Stimulated activated CD4-positive, alpha-beta T cell treated with anti-CD3 and anti-CD28 coated beads, Interleukin-1b, Interleukin-23, amount 100 ng/mL, for 4 hours (primary cell): ENCODE measurements at regions not wholly inside any gene's neighbourhood (a gene's known extent, or its start where the extent isn't known, plus 50 kb on each side); places are given as distances from the start of the nearest gene placed in this dataset.

Experiments
- DNase-seq, 2 donors: peaks; one replicate each; pipeline ENCODE4 v3.0.0-alpha.2; 2020; ENCODE audit warnings: low read depth in 2 of 2

- DNase-seq: no peak
Observed at GRCh38 chr6:165086814-165087213, 222.6 kb downstream of the C6orf118 start.

GRCh38 chr6:165082636-165083035 is 226.8 kb downstream of the C6orf118 start:
- DNase-seq: no peak

DNA sequence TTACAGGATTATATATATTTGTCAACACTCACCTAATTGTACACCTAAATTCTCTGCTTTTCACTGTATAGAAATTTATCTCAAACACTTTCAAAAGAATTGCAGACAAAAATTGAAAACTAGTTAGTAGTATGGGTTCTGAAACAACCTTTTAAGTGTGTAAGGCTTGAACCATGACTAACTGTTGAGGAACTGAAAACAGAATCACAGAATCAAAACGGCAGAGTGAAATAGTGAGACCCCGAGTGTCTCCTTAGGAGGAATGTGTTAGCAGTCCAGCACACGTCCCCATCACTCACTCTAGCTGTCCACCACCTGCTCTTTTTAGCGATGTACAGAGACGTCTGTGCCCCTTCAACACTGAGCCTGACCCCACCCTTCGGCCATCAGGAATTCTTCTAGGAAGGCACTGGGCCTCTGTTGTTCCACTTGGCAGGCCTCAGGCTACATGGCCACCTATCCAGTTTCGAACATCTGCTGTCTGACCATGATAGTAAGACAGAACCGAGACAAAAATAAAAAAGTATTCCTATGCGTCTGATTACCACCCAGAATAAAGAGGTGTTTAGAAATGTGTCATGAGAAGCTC is 227.4 kb downstream of the C6orf118 start:
- no peak for DNase-seq

DNA sequence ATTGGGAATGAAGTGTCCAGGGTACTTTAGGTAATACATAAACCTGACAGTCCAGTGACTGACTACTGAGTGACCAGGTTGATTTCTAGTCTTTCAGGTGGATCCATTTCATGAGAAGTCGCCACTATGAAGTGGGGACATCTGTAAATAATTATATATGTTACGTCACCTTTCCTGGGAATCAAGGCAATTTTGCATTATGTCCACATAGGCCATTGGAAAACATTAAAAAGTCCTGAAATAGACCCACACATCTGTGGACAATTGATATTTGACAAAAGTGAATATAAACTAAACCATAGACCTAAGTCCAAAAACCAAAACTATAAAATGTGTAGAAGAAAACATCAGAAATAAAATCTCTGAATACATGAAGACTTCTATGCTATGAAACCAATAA is 231.5 kb downstream of the C6orf118 start:
- DNase-seq: no peak

DNA sequence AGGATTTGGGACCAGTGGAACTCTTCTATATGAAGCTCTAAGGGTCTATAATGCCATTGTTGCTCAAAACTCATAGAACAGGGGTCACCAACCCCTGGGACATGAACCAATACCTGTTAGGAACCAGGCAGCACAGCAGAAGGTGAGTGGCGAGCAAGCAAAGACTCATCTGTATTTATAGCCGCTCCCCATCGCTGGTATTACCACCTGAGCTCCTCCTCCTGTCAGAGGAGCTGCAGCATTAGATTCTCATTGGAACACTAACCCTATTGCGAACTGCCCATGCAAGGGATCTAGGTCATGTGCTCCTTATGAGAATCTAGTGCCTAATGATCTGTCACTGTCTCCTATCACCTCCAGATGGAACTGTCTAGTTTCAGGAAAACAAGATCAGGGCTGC is 237.5 kb downstream of the C6orf118 start:
- no peak for DNase-seq

DNA sequence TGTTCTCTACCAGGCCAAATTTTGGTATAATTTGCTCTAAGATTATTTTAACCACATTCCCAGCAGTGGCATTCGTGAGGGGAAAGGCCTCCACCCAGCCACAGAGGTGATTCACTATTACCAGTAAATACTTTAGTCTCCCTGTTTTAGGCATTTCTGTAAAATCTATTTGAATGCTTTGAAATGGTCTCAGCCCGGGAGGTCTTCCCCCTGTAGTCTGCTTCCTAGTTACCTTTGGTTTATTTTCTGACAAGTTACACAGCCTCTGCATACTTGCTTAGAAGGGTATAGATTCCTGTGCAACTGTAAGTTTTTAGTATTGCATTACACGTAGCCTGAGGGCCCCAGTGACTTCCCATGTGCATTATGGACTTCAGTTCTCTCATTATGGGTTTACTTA is 248.7 kb downstream of the C6orf118 start:
- no peak for DNase-seq

DNA sequence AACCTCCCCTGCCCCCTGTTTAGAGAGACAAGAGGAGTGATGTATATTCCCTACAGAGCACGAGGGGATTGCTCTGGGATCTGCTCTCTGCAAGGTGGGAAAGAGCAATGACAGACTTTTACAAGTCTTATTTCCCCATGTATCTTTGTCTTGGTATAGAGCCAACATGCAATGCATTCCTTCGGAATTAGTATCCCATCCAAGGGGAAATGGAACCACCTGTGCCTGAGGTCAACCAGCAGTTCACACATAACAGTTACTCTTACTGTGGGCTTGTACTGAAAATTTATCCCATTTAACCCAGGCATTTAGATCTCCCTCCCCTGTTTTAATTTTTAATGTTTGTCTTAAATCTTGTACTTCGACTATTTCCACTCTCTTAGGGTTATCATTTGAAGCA is 250.4 kb downstream of the C6orf118 start:
- no peak for DNase-seq

- DNase-seq: no peak
Observed at GRCh38 chr6:165056292-165056691, 253.1 kb downstream of the C6orf118 start.

DNA sequence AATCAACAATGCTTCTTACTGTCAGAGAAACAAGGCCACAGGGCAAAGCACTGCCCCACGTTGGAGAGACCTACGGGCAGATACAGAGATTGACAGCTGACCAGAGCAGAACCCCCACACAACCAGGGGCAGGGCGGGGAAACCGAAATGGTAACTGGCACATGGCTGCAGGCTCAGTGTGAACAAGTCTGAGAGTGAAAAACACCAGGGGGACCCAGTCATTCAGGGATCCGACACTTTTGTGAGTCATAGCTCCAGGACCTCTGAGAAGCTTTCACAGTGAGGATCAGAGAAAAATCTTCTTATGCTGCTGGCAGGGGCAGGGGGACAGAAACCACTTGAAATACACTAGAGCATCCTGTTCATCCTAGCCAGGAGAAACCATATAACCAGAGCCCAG is 254.2 kb downstream of the C6orf118 start:
- DNase-seq: no peak

- no peak for DNase-seq
Observed at GRCh38 chr6:165052561-165053480, 256.6 kb downstream of the C6orf118 start.

DNA sequence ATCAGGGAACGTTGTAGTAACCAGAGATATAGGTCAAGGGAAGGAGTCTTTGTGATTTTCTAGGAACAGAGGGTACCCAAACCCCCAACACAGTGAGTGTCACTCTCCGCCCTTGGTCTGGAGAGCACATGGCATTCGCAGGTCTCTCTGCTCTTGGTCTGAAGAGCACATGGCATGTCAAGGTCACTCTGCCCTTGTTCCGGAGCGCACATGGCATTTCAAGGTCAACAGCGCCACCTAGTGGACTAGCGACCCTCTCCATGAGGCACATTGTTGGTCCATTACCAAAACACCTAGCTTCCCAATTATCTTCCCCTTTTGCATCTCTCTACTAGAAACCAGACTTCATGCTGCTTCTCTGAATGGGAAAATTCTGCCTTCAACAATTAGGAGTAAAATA is 260.0 kb downstream of the C6orf118 start:
- DNase-seq: no peak

DNA sequence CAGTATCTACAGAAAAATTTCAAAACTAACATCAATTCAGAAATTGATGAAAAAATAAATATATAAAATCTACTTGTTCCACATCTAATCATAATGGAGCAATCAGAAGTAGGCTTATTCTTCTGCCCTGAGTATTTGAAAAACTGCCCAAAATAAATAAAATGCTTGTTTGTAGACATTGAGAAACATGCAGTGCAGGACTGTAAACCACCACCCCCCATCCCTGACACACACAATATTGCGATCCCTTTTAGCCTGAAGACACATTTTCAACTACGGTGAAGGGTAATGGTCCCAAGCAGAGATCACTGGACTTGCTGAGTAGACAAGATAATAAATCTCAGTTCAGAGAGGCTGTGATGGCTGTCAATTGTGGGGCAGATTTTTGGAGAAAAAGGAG is 261.5 kb downstream of the C6orf118 start:
- no peak for DNase-seq

DNA sequence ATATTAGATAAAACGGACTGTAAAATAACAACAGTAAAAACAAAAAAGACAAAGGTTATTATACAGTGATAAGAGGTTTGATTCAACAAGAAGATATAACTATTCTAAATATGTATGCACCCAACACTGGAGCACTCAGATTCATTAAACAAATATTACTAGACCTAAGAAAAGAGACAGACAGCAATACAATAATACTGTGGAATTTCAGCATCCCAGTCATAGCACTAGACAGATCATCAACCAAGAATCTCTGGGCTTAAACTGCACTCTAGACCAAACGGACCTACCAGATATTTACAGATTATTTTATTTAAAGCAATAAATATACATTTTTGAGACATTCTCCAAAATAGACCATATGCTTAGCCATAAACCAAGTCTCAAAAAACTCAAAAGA is 263.8 kb downstream of the C6orf118 start:
- no peak for DNase-seq

- DNase-seq: no peak
Observed at GRCh38 chr6:165042912-165043311, 266.5 kb downstream of the C6orf118 start.

DNA sequence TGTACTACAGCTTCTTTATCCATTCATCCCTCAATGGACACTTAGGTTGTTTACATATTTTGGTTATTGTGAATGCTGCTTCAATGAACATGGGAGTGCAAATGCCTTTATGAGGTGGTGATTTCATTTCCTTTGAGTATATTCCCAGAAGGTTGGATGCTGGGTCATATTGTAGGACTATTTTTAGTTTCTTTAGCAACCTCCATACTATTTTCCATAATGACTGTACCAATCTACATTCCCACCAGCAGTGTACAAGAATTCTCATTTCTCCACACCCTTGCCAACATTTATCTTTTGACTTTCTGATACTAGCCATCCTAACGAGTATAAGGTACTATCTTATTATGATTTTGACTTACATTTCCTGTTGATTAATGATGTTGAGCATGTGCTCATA is 269.0 kb downstream of the C6orf118 start:
- DNase-seq: no peak

DNA sequence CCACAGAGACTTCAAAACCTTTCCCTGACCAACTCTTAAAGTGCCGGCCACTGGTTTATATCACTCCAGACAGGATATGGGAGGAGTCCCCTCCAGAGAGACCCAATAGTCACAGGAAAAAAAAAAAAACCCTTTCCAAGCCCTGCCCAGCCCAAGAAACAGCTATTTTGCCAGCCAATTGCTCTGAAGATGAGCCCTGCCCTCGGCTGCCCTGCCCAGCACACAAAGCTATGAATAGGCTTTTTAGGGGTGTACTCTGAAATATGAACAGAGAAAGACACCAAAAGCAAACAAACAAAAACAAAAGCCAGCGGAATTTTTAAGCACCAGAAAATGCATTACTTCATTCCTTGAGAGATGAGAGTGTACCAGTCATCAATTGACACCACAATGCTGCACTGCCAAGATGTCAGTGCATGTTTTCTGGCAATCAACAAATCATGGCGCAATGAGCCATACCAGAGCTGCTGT is 275.1 kb downstream of the C6orf118 start:
- no peak for DNase-seq

DNA sequence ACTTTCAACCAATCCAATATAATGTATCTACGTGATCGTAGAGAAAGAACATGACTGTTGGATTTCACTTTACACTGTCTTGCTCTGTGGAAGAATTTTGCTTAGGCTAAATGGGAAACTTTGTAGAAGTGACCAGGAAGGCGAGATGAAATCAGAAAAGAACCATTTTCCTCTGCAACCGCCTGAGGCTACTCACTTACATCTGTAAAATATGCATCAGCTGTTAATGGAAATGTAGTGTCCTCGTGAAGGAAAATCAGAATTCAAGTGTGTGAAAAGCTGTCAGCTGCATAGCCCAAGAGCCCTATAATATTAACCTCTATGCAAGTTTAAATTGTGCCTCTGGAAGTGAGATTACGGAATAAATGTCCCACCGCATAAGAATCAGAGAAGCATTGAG is 277.9 kb downstream of the C6orf118 start:
- no peak for DNase-seq

- DNase-seq: no peak
Observed at GRCh38 chr6:165025040-165025439, 284.4 kb downstream of the C6orf118 start.

DNA sequence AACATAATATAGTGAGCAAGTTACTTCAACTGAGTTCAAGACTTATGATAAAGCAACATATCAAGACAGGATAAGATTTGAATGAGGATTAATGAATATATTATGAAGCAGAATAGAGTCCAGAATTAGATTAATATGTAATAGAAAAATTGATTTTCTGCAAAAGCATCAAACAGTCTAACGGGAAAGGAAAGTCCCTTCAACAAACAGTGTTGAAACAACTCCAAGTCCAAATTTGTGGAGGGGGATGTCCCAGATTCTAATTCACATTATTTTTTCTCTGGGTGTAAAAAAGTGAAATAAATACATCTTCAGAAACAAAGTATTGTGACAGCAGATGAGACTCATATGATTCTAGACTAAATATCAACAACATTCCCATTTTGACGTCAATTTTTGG is 289.7 kb downstream of the C6orf118 start:
- no peak for DNase-seq

DNA sequence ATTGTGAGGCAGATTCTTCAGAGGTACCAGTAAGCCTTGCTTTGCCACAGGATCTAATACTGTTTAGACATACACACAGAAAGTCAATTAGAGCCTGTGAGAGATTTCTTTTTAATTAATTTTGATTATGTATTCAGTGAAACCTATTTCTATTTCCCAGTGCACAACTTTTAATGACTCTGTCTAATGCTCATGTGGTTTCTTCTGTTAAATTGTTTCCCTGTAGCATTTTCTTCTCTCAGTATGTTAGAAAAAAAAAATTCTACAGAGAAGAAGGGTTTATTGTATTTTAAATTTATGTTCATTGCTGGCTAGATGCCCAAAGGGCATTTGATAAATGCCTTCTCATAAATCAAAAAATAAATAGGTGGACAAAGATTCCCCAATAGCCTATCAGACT is 293.7 kb downstream of the C6orf118 start:
- DNase-seq: no peak

- no peak for DNase-seq
Observed at GRCh38 chr6:165013701-165014100, 295.7 kb downstream of the C6orf118 start.

- no peak for DNase-seq
Observed at GRCh38 chr6:165012183-165012582, 297.2 kb downstream of the C6orf118 start.
